SK-N-SH treated with all-trans-retinoic acid at 6 μM for 48 hours (cell line): ENCODE measurements at regions not wholly inside any gene's neighbourhood (a gene's known extent, or its start where the extent isn't known, plus 50 kb on each side); places are given as distances from the start of the nearest gene placed in this dataset.

Source experiments
- ATAC-seq: fragments of 200-7000 bp; cut with Tn5 transposase; 3 replicates; pipeline ENCODE4 v1.9.1; 2020; ENCODE audit warnings: mild to moderate bottlenecking, moderate library complexity
- ARNTL ChIP-seq: fragments of 450-650 bp; formaldehyde crosslinking; IDR thresholded peaks from 2 replicates; pipeline ENCODE4 v1.5.0; 2020; ENCODE audit warnings: low read depth, mild to moderate bottlenecking, moderate library complexity, borderline replicate concordance
- BACH2 ChIP-seq: fragments of 250-450 bp; sonication (Bioruptor Pico); IDR thresholded peaks from 2 replicates; pipeline ENCODE4 v1.9.0; 2021; ENCODE audit warnings: mild to moderate bottlenecking, borderline replicate concordance
- CREB5 ChIP-seq: fragments of 250-450 bp; sonication (Bioruptor Pico); IDR thresholded peaks from 2 replicates; pipeline ENCODE4 v1.5.1; 2020; ENCODE audit warnings: low read depth, mild to moderate bottlenecking, moderate library complexity
- CSDC2 ChIP-seq: fragments of 250-450 bp; sonication (Bioruptor Pico); IDR thresholded peaks from 2 replicates; pipeline ENCODE4 v1.5.0; 2020; ENCODE audit warnings: mild to moderate bottlenecking, moderate library complexity
- ESRRG ChIP-seq: fragments of 250-450 bp; sonication (Bioruptor Pico); IDR thresholded peaks from 2 replicates; pipeline ENCODE4 v1.6.1; 2021; ENCODE audit warnings: mild to moderate bottlenecking
- OSR1 ChIP-seq: fragments of 250-450 bp; sonication (Bioruptor Pico); IDR thresholded peaks from 2 replicates; pipeline ENCODE4 v1.8.0; 2022; ENCODE audit warnings: moderate library complexity, mild to moderate bottlenecking, inconsistent platforms
- POU6F1 ChIP-seq: fragments of 250-450 bp; sonication (Bioruptor Pico); IDR thresholded peaks from 2 replicates; pipeline ENCODE4 v1.8.0; 2021; ENCODE audit warnings: low read depth, mild to moderate bottlenecking, moderate library complexity, borderline replicate concordance
- RARB ChIP-seq: fragments of 250-450 bp; sonication (Bioruptor Pico); IDR thresholded peaks from 2 replicates; pipeline ENCODE4 v1.8.0; 2021; ENCODE audit warnings: mild to moderate bottlenecking, moderate library complexity
- SNAI2 ChIP-seq: fragments of 250-450 bp; sonication (Bioruptor Pico); IDR thresholded peaks from 2 replicates; pipeline ENCODE4 v1.5.0; 2020; ENCODE audit warnings: mild to moderate bottlenecking, moderate library complexity
- TCF4 ChIP-seq: fragments of 250-450 bp; sonication (Bioruptor Pico); IDR thresholded peaks from 2 replicates; pipeline ENCODE4 v1.8.0; 2021; ENCODE audit warnings: mild to moderate bottlenecking, moderate library complexity, borderline replicate concordance
- TOX ChIP-seq: fragments of 250-450 bp; sonication (Bioruptor Pico); IDR thresholded peaks from 2 replicates; pipeline ENCODE4 v1.8.0; 2021; ENCODE audit warnings: mild to moderate bottlenecking, moderate library complexity, borderline replicate concordance
- TSHZ2 ChIP-seq: fragments of 250-450 bp; sonication (Bioruptor Pico); IDR thresholded peaks from 2 replicates; pipeline ENCODE4 v1.5.0; 2020; ENCODE audit warnings: mild to moderate bottlenecking, moderate library complexity
- ZC3H10 ChIP-seq: fragments of 250-450 bp; sonication (Bioruptor Pico); IDR thresholded peaks from 2 replicates; pipeline ENCODE4 v1.5.1; 2021; ENCODE audit warnings: mild to moderate bottlenecking, moderate library complexity
- ZFP3 ChIP-seq: fragments of 250-450 bp; sonication (Bioruptor Pico); IDR thresholded peaks from 2 replicates; pipeline ENCODE4 v1.5.0; 2020; ENCODE audit warnings: mild to moderate bottlenecking, moderate library complexity
- ZFP30 ChIP-seq: fragments of 450-650 bp; formaldehyde crosslinking; IDR thresholded peaks from 2 replicates; pipeline ENCODE4 v1.5.0; 2022; ENCODE audit warnings: mild to moderate bottlenecking, moderate library complexity
- ZNF565 ChIP-seq: fragments of 450-650 bp; formaldehyde crosslinking; conservative IDR thresholded peaks from 2 replicates; pipeline ENCODE4 v1.5.0; 2020; ENCODE audit warnings: low read depth, mild to moderate bottlenecking, moderate library complexity
- ZNF70 ChIP-seq: fragments of 450-650 bp; formaldehyde crosslinking; IDR thresholded peaks from 2 replicates; pipeline ENCODE4 v1.5.0; 2020; ENCODE audit warnings: mild to moderate bottlenecking, moderate library complexity
- ZNF8 ChIP-seq: fragments of 450-650 bp; formaldehyde crosslinking; IDR thresholded peaks from 2 replicates; pipeline ENCODE4 v1.5.0; 2020; ENCODE audit warnings: mild to moderate bottlenecking, moderate library complexity
- TF ChIP-seq, protein P1 (sequence below): fragments of 250-450 bp; sonication (Bioruptor Pico); IDR thresholded peaks from 2 replicates; pipeline ENCODE4 v1.5.1; 2021; ENCODE audit warnings: mild to moderate bottlenecking, moderate library complexity
- TF ChIP-seq, protein P2 (sequence below): fragments of 250-450 bp; sonication (Bioruptor Pico); IDR thresholded peaks from 2 replicates; pipeline ENCODE4 v1.8.0; 2020; ENCODE audit warnings: mild to moderate bottlenecking, moderate library complexity, borderline replicate concordance

GRCh38 chr3:148266341-148266740 lies 431.4 kb upstream of the AGTR1 start:
- TF ChIP-seq ZNF565 (CRISPR knock-in tag), result no peak
- no peak for TF ChIP-seq CSDC2 (CRISPR knock-in tag)
- TF ChIP-seq CREB5 (CRISPR knock-in tag), result no peak
- no peak for TF ChIP-seq ZC3H10 (CRISPR knock-in tag)
- no peak for TF ChIP-seq TSHZ2 (CRISPR knock-in tag)
- no peak for TF ChIP-seq ZNF70 (CRISPR knock-in tag)
- no peak for TF ChIP-seq BACH2 (CRISPR knock-in tag)
- no peak for ATAC-seq

- TF ChIP-seq TOX (CRISPR knock-in tag) (no peak), BACH2 (CRISPR knock-in tag) (no peak), ARNTL (no peak), CREB5 (CRISPR knock-in tag) (no peak), TCF4 (CRISPR knock-in tag) (no peak), SNAI2 (CRISPR knock-in tag) (no peak), TSHZ2 (CRISPR knock-in tag) (no peak), ZC3H10 (CRISPR knock-in tag) (no peak), ZFP3 (no peak), ESRRG (CRISPR knock-in tag) (no peak), ZNF565 (CRISPR knock-in tag) (no peak), ZNF70 (CRISPR knock-in tag) (no peak), POU6F1 (CRISPR knock-in tag) (no peak), ZFP30 (CRISPR knock-in tag) (no peak), ZNF8 (CRISPR knock-in tag) (no peak), OSR1 (CRISPR knock-in tag) (no peak), RARB (CRISPR knock-in tag) (no peak)
- TF ChIP-seq, protein P1, sequence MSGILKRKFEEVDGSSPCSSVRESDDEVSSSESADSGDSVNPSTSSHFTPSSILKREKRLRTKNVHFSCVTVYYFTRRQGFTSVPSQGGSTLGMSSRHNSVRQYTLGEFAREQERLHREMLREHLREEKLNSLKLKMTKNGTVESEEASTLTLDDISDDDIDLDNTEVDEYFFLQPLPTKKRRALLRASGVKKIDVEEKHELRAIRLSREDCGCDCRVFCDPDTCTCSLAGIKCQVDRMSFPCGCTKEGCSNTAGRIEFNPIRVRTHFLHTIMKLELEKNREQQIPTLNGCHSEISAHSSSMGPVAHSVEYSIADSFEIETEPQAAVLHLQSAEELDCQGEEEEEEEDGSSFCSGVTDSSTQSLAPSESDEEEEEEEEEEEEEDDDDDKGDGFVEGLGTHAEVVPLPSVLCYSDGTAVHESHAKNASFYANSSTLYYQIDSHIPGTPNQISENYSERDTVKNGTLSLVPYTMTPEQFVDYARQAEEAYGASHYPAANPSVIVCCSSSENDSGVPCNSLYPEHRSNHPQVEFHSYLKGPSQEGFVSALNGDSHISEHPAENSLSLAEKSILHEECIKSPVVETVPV (CRISPR knock-in tag), result no peak
- TF ChIP-seq, protein P2, sequence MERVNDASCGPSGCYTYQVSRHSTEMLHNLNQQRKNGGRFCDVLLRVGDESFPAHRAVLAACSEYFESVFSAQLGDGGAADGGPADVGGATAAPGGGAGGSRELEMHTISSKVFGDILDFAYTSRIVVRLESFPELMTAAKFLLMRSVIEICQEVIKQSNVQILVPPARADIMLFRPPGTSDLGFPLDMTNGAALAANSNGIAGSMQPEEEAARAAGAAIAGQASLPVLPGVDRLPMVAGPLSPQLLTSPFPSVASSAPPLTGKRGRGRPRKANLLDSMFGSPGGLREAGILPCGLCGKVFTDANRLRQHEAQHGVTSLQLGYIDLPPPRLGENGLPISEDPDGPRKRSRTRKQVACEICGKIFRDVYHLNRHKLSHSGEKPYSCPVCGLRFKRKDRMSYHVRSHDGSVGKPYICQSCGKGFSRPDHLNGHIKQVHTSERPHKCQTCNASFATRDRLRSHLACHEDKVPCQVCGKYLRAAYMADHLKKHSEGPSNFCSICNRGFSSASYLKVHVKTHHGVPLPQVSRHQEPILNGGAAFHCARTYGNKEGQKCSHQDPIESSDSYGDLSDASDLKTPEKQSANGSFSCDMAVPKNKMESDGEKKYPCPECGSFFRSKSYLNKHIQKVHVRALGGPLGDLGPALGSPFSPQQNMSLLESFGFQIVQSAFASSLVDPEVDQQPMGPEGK (CRISPR knock-in tag), result no peak
Observed at GRCh38 chr3:148269816-148270215, 427.9 kb upstream of the AGTR1 start.

More at GRCh38 chr3:148269816-148270215, 427.9 kb upstream of the AGTR1 start:
- no peak for ATAC-seq
